IMR-90 (cell line): ENCODE measurements at regions not wholly inside any gene's neighbourhood (a gene's known extent, or its start where the extent isn't known, plus 50 kb on each side); places are given as distances from the start of the nearest gene placed in this dataset.

Experiments
- ATAC-seq: fragments of 200-7000 bp; cut with Tn5 transposase; 2 replicates; pipeline ENCODE4 v1.9.1; 2020; ENCODE audit warnings: low read depth, mild to moderate bottlenecking, moderate library complexity
- BruUV-seq: library from RNA; stranded (reverse); fragments of 400-500 nt; replicated peaks from 2 replicates; lab custom pipeline; 2021; lab: Mats Ljungman, UMichigan
- CTCF ChIA-PET: fragments of 300-600 bp; formaldehyde crosslinking; extraction: SDS; loops from one replicate; lab custom pipeline; 2021; ENCODE audit warnings: antibody characterized with exemption; lab: Yijun Ruan, JAX
- POLR2A ChIA-PET: fragments of 300-600 bp; sonication (Branson Sonifier 250); formaldehyde crosslinking; loops from one replicate; lab custom pipeline; 2022; ENCODE audit warnings: antibody characterized with exemption; ENCODE audit not compliant: unreplicated experiment; lab: Charles Lee
- DNase-seq: peaks from one replicate; pipeline ENCODE4 v3.0.0; 2013
- H2AFZ ChIP-seq: replicated peaks from 2 replicates; pipeline ENCODE3; 2013; ENCODE audit warnings: low read length, mild to moderate bottlenecking; ENCODE audit not compliant: poor library complexity
- H2AK5ac ChIP-seq: 2 replicates; pipeline ENCODE4 v1.6.1; 2013; ENCODE audit warnings: low read depth, low read length, inconsistent platforms
- H2AK9ac ChIP-seq: replicated peaks from 2 replicates; pipeline ENCODE3; 2013; ENCODE audit warnings: mild to moderate bottlenecking, low read depth, low read length, moderate library complexity; ENCODE audit not compliant: poor library complexity
- H2BK120ac ChIP-seq: 2 replicates; pipeline ENCODE4 v1.6.1; 2013; ENCODE audit warnings: low read depth, low read length, inconsistent platforms
- H2BK15ac ChIP-seq: 3 replicates; pipeline ENCODE4 v1.6.1; 2013; ENCODE audit warnings: low read depth, low read length, inconsistent platforms
- H2BK20ac ChIP-seq: 2 replicates; pipeline ENCODE4 v1.6.1; 2013; ENCODE audit warnings: low read depth, mild to moderate bottlenecking, inconsistent platforms, low read length, moderate library complexity
- H2BK5ac ChIP-seq: 2 replicates; pipeline ENCODE4 v1.6.1; 2013; ENCODE audit warnings: mild to moderate bottlenecking, low read depth, low read length, inconsistent platforms; ENCODE audit not compliant: poor library complexity, severe bottlenecking
- H3K14ac ChIP-seq: replicated peaks from 2 replicates; pipeline ENCODE4 v1.6.1; 2013; ENCODE audit warnings: low read depth, low read length, inconsistent platforms
- H3K18ac ChIP-seq: 2 replicates; pipeline ENCODE4 v1.6.1; 2013; ENCODE audit warnings: low read depth, low read length, control low read depth
- H3K23ac ChIP-seq: 2 replicates; pipeline ENCODE4 v1.6.1; 2013; ENCODE audit warnings: low read depth, low read length, inconsistent platforms
- H3K27ac ChIP-seq: 2 replicates; pipeline ENCODE4 v1.5.1; 2013; ENCODE audit warnings: mild to moderate bottlenecking, control low read depth, low read length; ENCODE audit not compliant: insufficient read depth
- H3K27me3 ChIP-seq: 2 replicates; pipeline ENCODE4 v1.6.1; 2013; ENCODE audit warnings: low read length; ENCODE audit not compliant: control insufficient read depth, insufficient read depth
- H3K36me3 ChIP-seq: 2 replicates; pipeline ENCODE4 v1.6.1; 2013; ENCODE audit warnings: low read length, mixed read lengths; ENCODE audit not compliant: control insufficient read depth, insufficient read depth
- H3K4ac ChIP-seq: 2 replicates; pipeline ENCODE4 v1.6.1; 2013; ENCODE audit warnings: low read depth, low read length, inconsistent platforms
- H3K4me1 ChIP-seq: 2 replicates; pipeline ENCODE4 v1.6.1; 2013; ENCODE audit warnings: low read length, mixed read lengths; ENCODE audit not compliant: control insufficient read depth, insufficient read depth
- H3K4me2 ChIP-seq: 2 replicates; pipeline ENCODE4 v1.6.1; 2013; ENCODE audit warnings: low read depth, mild to moderate bottlenecking, control low read depth, low read length, moderate library complexity
- H3K4me3 ChIP-seq: 2 replicates; pipeline ENCODE4 v1.5.1; 2013; ENCODE audit warnings: low read depth, mild to moderate bottlenecking, control low read depth, low read length, moderate library complexity; ENCODE audit not compliant: insufficient read depth
- H3K56ac ChIP-seq: 2 replicates; pipeline ENCODE4 v1.6.1; 2013; ENCODE audit warnings: low read length, inconsistent platforms; ENCODE audit not compliant: insufficient read depth; ENCODE audit errors: extremely low read depth
- H3K79me1 ChIP-seq, 2 experiments: 2 replicates each; pipeline ENCODE4 v1.6.1; 2013; ENCODE audit warnings: low read length in 2 of 2, inconsistent platforms in 1 of 2, low read depth in 1 of 2
- H3K9ac ChIP-seq: 2 replicates; pipeline ENCODE4 v1.6.1; 2013; ENCODE audit warnings: low read depth, low read length, control low read depth
- H3K9me1 ChIP-seq: 2 replicates; pipeline ENCODE4 v1.6.1; 2013; ENCODE audit warnings: low read length, inconsistent platforms; ENCODE audit not compliant: insufficient read depth
- H3K9me3 ChIP-seq: 2 replicates; pipeline ENCODE4 v1.6.1; 2013; ENCODE audit warnings: low read length; ENCODE audit not compliant: control insufficient read depth, insufficient read depth
- H4K20me1 ChIP-seq: 2 replicates; pipeline ENCODE4 v1.6.1; 2013; ENCODE audit warnings: low read length, inconsistent platforms; ENCODE audit not compliant: insufficient read depth
- H4K5ac ChIP-seq: 2 replicates; pipeline ENCODE4 v1.6.1; 2013; ENCODE audit warnings: mild to moderate bottlenecking, low read depth, low read length, control low read depth
- H4K8ac ChIP-seq, 2 experiments: 2 replicates each; pipeline ENCODE4 v1.6.1; 2013; ENCODE audit warnings: low read depth in 2 of 2, low read length in 2 of 2, control low read depth in 1 of 2, inconsistent platforms in 1 of 2
- H4K91ac ChIP-seq: 2 replicates; pipeline ENCODE4 v1.6.1; 2013; ENCODE audit warnings: low read depth, low read length, inconsistent platforms; ENCODE audit not compliant: insufficient read depth
- BHLHE40 ChIP-seq: fragments of 150-350 bp; IDR thresholded peaks from 2 replicates; pipeline ENCODE4 v1.6.1; 2016; ENCODE audit warnings: mild to moderate bottlenecking, low read depth, low read length
- CEBPB ChIP-seq: IDR thresholded peaks from 2 replicates; pipeline ENCODE4 v1.6.1; 2012; ENCODE audit warnings: low read depth, low read length, improper control_type of control experiment
- CHD1 ChIP-seq: IDR thresholded peaks from 2 replicates; pipeline ENCODE4 v1.6.1; 2012; ENCODE audit warnings: low read depth, low read length, improper control_type of control experiment
- FOS ChIP-seq: fragments of 150-350 bp; IDR thresholded peaks from 2 replicates; pipeline ENCODE4 v1.6.1; 2016; ENCODE audit warnings: low read depth, low read length
- MAFK ChIP-seq: IDR thresholded peaks from 2 replicates; pipeline ENCODE4 v1.6.1; 2012; ENCODE audit warnings: low read depth, low read length, improper control_type of control experiment
- MAZ ChIP-seq: IDR thresholded peaks from 2 replicates; pipeline ENCODE4 v1.6.1; 2012; ENCODE audit warnings: low read depth, mild to moderate bottlenecking, low read length, improper control_type of control experiment, moderate library complexity, borderline replicate concordance
- MXI1 ChIP-seq: IDR thresholded peaks from 2 replicates; pipeline ENCODE4 v1.6.1; 2012; ENCODE audit warnings: low read depth, mild to moderate bottlenecking, low read length, moderate library complexity, borderline replicate concordance
- NFE2L2 ChIP-seq: fragments of 150-350 bp; IDR thresholded peaks from 2 replicates; pipeline ENCODE4 v1.6.1; 2016; ENCODE audit warnings: low read depth, mild to moderate bottlenecking, low read length
- POLR2A ChIP-seq: IDR thresholded peaks from 2 replicates; pipeline ENCODE4 v1.6.1; 2012; ENCODE audit warnings: mild to moderate bottlenecking, low read depth, low read length
- RCOR1 ChIP-seq: IDR thresholded peaks from 2 replicates; pipeline ENCODE4 v1.6.1; 2012; ENCODE audit warnings: mild to moderate bottlenecking, low read length, improper control_type of control experiment; ENCODE audit not compliant: insufficient replicate concordance
- RFX5 ChIP-seq: IDR thresholded peaks from 2 replicates; pipeline ENCODE4 v1.8.0; 2012; ENCODE audit warnings: low read depth, mild to moderate bottlenecking, low read length, moderate library complexity
- SMC3 ChIP-seq: fragments of 150-350 bp; IDR thresholded peaks from 2 replicates; pipeline ENCODE4 v1.6.1; 2016; ENCODE audit warnings: low read depth, mild to moderate bottlenecking, antibody characterized with exemption, low read length, moderate library complexity
- WGBS, 2 experiments: methylation state at CpG; one replicate each; pipeline versions ENCODE4 v1.1.5 to v1.1.7; 2013; ENCODE audit warnings: missing lambda C conversion rate in 2 of 2; ENCODE audit not compliant: insufficient read length in 1 of 2; ENCODE audit errors: extremely low coverage in 2 of 2; 5-methylcytosine and 5-hydroxymethylcytosine counted together
- dilution Hi-C: fragments of 300-500 bp; cut with HindIII; formaldehyde crosslinking; loops from one replicate; pipeline ENCODE4 v1.14.3; 2018; ENCODE audit warnings: low sequenced_read_pairs; ENCODE audit not compliant: unreplicated experiment
- in situ Hi-C: fragments of 300-500 bp; cut with MboI; formaldehyde crosslinking; loops from 3 replicates; pipeline ENCODE4 v1.14.3; 2019; ENCODE audit warnings: low sequenced_read_pairs, inconsistent platforms, mixed read lengths
- intact Hi-C: fragments of 100-400 bp; cut with micrococcal nuclease; formaldehyde crosslinking; loops from 2 replicates; pipeline ENCODE4 v1.10.0; 2022
- TF ChIP-seq, protein P1 (sequence below): conservative IDR thresholded peaks from 2 replicates; pipeline ENCODE4 v1.5.1; 2012; ENCODE audit warnings: mild to moderate bottlenecking, low read depth, low read length, improper control_type of control experiment
- TF ChIP-seq, protein P2 (sequence below): fragments of 150-350 bp; IDR thresholded peaks from 2 replicates; pipeline ENCODE4 v1.6.1; 2017; ENCODE audit warnings: mild to moderate bottlenecking, antibody characterized with exemption, low read length, low read depth
- TF ChIP-seq, protein P3 (sequence below): fragments of 150-350 bp; IDR thresholded peaks from 2 replicates; pipeline ENCODE4 v1.6.1; 2016; ENCODE audit warnings: low read depth, mild to moderate bottlenecking, low read length, moderate library complexity, borderline replicate concordance

DNA sequence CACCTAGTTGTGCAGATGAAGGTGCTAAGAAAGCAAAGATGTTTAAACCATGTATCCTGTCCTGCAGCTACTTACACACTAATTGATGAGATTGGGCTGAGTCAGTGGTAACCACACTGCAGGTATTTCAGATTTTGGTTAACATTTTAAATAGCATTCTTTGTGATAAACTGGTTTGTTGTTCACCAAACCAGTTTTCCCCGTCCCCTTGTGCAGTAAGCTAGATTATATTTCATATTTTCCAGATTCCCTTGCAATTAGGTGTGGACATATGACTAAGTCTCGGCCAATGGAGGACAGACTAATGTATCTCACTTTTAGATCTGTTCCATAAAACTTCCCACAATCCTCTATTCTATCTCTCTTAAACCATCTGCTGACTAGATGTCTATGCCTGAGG, 320.4 kb downstream of the RWDD3 start:
- Histone ChIP-seq H3K4me1 (no peaks in the 10 kb centered on the region), H3K27me3 (no peaks in the 10 kb centered on the region), H3K23ac (no peak overlapping the region), H3K36me3 (no peaks in the 10 kb centered on the region), H3K9ac (no peak overlapping the region), H3K9me3 (no peaks in the 10 kb centered on the region; the same call in 1 of the 2 replicates), H2AK9ac (no peak overlapping the region), H3K4ac (no peak overlapping the region), H3K14ac (no peak overlapping the region), H4K20me1 (no peaks in the 10 kb centered on the region), H2AFZ (no peak overlapping the region), H4K5ac (no peak overlapping the region), H2BK5ac (no peak overlapping the region), H2AK5ac (no peak overlapping the region), H3K9me1 (no peaks in the 10 kb centered on the region), H2BK15ac (no peak overlapping the region), H3K4me3 (no peak overlapping the region), H3K27ac (no peak overlapping the region), H4K8ac (no peak overlapping the region), H2BK120ac (no peak overlapping the region), H3K18ac (no peak overlapping the region), H3K56ac (no peak overlapping the region), H3K79me1 (no peaks in the 10 kb centered on the region), H3K4me2 (no peak overlapping the region), H2BK20ac (no peak overlapping the region), H4K91ac (no peak overlapping the region)
- intact Hi-C loops, result no loop called here
- WGBS, 2 experiments, result no CpG with 5 or more reads among the region's 2 CpGs
- dilution Hi-C loops, result no loop called here
- DNase-seq (no peak), ATAC-seq (no peak)
- in situ Hi-C loops, result no loop called here
- POLR2A ChIA-PET, result no interaction called here
- no TSS peak for BruUV-seq
- TF ChIP-seq, protein P1, sequence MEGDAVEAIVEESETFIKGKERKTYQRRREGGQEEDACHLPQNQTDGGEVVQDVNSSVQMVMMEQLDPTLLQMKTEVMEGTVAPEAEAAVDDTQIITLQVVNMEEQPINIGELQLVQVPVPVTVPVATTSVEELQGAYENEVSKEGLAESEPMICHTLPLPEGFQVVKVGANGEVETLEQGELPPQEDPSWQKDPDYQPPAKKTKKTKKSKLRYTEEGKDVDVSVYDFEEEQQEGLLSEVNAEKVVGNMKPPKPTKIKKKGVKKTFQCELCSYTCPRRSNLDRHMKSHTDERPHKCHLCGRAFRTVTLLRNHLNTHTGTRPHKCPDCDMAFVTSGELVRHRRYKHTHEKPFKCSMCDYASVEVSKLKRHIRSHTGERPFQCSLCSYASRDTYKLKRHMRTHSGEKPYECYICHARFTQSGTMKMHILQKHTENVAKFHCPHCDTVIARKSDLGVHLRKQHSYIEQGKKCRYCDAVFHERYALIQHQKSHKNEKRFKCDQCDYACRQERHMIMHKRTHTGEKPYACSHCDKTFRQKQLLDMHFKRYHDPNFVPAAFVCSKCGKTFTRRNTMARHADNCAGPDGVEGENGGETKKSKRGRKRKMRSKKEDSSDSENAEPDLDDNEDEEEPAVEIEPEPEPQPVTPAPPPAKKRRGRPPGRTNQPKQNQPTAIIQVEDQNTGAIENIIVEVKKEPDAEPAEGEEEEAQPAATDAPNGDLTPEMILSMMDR, result no peak
- TF ChIP-seq NFE2L2, result no peak
- TF ChIP-seq RFX5, result no peak
- no peak for TF ChIP-seq RCOR1
- TF ChIP-seq MXI1, result no peak
- TF ChIP-seq POLR2A, result no peak
- no peak for TF ChIP-seq FOS
- TF ChIP-seq, protein P2, sequence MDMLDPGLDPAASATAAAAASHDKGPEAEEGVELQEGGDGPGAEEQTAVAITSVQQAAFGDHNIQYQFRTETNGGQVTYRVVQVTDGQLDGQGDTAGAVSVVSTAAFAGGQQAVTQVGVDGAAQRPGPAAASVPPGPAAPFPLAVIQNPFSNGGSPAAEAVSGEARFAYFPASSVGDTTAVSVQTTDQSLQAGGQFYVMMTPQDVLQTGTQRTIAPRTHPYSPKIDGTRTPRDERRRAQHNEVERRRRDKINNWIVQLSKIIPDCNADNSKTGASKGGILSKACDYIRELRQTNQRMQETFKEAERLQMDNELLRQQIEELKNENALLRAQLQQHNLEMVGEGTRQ, result no peak
- no peak for TF ChIP-seq CEBPB
- TF ChIP-seq CHD1, result no peak
- TF ChIP-seq MAFK, result no peak
- TF ChIP-seq SMC3, result no peak
- TF ChIP-seq, protein P3, sequence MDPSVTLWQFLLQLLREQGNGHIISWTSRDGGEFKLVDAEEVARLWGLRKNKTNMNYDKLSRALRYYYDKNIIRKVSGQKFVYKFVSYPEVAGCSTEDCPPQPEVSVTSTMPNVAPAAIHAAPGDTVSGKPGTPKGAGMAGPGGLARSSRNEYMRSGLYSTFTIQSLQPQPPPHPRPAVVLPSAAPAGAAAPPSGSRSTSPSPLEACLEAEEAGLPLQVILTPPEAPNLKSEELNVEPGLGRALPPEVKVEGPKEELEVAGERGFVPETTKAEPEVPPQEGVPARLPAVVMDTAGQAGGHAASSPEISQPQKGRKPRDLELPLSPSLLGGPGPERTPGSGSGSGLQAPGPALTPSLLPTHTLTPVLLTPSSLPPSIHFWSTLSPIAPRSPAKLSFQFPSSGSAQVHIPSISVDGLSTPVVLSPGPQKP, result no peak
- TF ChIP-seq MAZ, result no peak
- TF ChIP-seq BHLHE40, result no peak
- CTCF ChIA-PET, result no interaction called here
